A673 (cell line): ENCODE measurements at regions not wholly inside any gene's neighbourhood (a gene's known extent, or its start where the extent isn't known, plus 50 kb on each side); places are given as distances from the start of the nearest gene placed in this dataset.

Experiments used
- CTCF ChIP-seq: fragments of 300-800, 200-600 bp; sonication (generic); conservative IDR thresholded peaks from 2 replicates; pipeline ENCODE4 v1.5.1; 2017; ENCODE audit warnings: low read depth, mild to moderate bottlenecking, antibody characterized with exemption, low read length, moderate library complexity, mixed read lengths
- EZH2 ChIP-seq: fragments of 200-600 bp; sonication (generic); IDR thresholded peaks from 2 replicates; pipeline ENCODE4 v1.6.1; 2017; ENCODE audit warnings: borderline replicate concordance, low read depth, mild to moderate bottlenecking, mixed read lengths, antibody characterized with exemption, low read length; ENCODE audit not compliant: poor library complexity, severe bottlenecking

DNA sequence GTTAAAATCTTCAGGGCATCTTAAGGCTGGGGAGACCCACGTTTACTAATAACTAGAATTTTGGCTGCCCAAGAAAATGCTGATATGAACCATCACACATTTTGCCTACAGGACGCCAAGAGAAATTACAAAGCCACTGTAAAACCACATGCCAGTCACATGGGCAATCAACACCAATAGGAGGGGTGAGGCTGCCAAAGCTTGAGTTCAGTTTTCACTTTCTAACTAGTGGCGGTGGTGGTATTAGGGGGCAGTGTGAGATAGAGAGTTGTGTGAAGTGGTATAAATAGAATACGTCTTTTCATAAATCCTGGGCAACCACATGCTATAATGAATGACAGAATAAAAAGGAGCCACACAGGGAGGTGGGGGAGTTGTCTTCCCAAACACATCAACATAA lies 147.3 kb downstream of the WNT5A start:
- TF ChIP-seq CTCF = no peak
- TF ChIP-seq EZH2 = no peak
